T-helper 1 cell treated with Interleukin-12 subunit alpha and Interleukin-12 subunit beta and Interleukin-4 antibody, amounts not matched to agents 30 μg/mL and 1 μg/mL, for 36 hours (primary cell): ENCODE measurements at regions not wholly inside any gene's neighbourhood (a gene's known extent, or its start where the extent isn't known, plus 50 kb on each side); places are given as distances from the start of the nearest gene placed in this dataset.

Experiments
- H3K27ac Mint-ChIP-seq: one replicate; pipeline ENCODE4 v1.8.0; 2021; ENCODE audit warnings: mild to moderate bottlenecking, mixed read lengths
- H3K27me3 Mint-ChIP-seq: one replicate; pipeline ENCODE4 v1.8.0; 2021; ENCODE audit warnings: low read depth, mixed read lengths
- H3K36me3 Mint-ChIP-seq: one replicate; pipeline ENCODE4 v1.8.0; 2021; ENCODE audit warnings: low read depth, mixed read lengths
- H3K4me1 Mint-ChIP-seq: one replicate; pipeline ENCODE4 v1.8.0; 2021; ENCODE audit warnings: low read depth, mixed read lengths
- H3K4me3 Mint-ChIP-seq: one replicate; pipeline ENCODE4 v1.8.0; 2021; ENCODE audit warnings: mild to moderate bottlenecking, moderate library complexity, mixed read lengths
- H3K9me3 Mint-ChIP-seq: one replicate; pipeline ENCODE4 v1.8.0; 2021; ENCODE audit warnings: mixed read lengths

DNA sequence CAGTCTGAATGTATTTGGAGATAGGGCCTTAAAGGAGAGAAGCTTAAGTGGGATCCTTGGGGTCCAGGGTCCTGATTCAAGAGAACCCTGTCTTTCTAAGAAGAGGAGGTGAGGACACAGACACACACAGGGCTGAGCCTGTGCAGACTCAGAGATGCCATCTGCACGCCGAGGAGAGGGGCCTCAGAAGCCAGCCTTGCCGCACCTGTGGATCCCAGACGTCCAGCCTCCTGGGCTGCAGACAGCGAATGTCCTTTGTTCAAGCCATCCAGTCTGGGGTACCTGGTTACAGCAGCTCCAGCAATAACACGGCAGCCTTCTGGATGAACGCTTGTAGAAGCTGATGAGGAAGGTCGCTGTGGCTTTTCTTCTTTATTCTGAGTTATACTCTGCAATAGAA is 1086.1 kb downstream of the BRD1 start:
- Mint-ChIP-seq H3K9me3 (no peaks in the 10 kb centered on the region), H3K4me1 (no peaks in the 10 kb centered on the region), H3K27ac (no peak overlapping the region), H3K27me3 (no peaks in the 10 kb centered on the region), H3K4me3 (no peak overlapping the region), H3K36me3 (no peaks in the 10 kb centered on the region)

DNA sequence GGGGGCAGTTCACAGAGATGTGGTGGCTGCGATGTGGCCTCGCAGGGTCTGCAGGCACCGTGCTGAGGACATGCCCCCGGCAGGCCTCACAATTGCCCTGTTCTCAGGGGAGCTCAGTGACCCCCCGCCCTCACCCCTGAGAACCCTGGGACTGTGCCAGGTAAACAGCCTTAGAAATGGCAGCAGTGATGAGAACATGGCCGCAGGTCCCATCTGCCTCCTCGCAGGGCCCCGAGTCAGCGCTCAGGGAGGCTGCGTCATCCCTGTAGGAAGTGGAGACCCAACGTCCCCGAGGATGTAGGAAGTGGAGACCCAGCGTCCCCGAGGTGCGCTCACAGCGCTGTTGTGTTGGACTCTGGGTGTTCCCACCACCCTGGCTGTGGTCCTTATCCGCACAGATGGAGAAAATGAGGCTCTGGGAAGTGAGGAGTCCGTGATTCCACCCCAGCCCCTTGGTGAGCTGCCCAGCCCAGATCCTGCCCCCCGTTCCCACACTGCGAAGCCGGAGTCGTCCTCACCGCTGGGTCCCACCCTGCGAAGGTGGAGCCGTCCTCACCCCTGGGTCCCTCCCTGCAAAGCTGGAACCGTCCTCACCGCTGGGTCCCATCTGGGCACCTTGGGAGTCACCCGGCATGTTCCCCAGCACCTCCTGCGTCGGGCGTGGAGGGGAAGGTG is 1086.8 kb downstream of the BRD1 start:
- Mint-ChIP-seq H3K27ac (no peak overlapping the region), H3K27me3 (no peaks in the 10 kb centered on the region), H3K4me1 (no peaks in the 10 kb centered on the region), H3K9me3 (no peaks in the 10 kb centered on the region), H3K4me3 (no peak overlapping the region), H3K36me3 (no peaks in the 10 kb centered on the region)

DNA sequence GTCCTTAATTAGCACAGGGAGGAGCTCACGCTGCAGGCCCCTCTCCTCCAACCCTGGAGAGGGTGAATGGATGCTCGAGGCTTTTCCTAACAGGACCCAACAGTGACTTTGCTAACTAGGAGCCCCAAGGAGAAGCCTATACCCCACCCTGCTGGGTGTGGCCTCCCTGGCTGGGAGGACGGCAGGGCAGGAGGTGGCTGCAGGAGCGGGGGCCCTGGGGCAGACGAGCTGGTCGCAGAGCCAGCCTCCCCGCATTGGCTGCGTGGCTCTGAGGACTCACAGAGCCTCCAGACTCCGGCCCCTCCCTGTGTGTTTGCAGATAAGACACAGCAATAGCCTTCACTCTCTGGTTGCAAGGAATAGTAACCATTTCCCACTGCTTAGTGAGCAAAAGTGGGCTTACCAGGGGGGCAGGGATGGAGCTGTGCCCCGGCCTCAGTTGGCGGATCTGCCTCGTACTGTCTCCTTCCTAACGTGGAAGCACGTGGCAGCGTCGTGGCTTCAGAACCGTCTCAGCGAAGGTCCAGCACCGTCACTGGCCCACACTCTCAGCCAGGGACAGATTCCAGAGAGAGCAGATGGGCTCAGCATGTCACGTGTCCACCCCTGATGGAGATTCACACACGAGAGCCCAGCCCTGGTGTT is 1087.5 kb downstream of the BRD1 start:
- Mint-ChIP-seq H3K9me3 (no peaks in the 10 kb centered on the region), H3K36me3 (no peaks in the 10 kb centered on the region), H3K27me3 (no peaks in the 10 kb centered on the region), H3K4me1 (no peaks in the 10 kb centered on the region), H3K27ac (no peak overlapping the region), H3K4me3 (no peak overlapping the region)

DNA sequence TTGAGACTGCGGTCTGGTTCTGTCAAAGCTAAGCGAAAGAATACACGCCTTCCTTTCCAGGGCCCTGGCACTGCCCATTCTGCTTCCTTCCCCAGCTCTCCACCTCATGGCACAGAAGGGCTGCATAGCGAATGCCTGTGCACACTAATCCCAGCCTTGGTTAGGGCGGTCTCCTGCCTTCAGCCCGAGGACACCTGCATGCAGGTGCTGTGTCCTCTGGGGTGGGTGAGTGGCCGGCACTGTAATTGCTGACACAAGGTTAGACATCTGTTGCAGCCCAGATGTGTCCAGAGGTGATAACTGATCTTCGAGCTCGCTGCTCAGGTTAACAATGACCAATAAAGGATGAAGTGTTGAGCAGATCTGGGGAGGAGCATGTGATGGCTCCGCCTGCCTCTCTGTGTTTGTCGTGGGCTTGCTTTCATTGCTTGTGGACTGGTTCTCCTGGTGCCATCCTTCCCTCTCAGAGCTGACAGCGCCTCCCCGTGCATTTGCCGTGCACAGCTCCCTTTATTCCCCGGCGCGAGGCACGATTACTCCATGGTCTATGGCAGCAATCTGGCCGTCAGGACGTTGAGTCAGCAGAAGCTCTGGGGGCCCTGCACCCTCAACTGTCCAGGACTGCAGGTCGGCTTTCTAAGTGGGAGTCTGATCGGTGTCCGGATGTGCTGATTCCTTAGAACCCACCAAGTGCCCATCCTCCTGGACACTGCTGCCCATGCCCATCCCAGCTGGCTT is 1088.2 kb downstream of the BRD1 start:
- H3K27ac Mint-ChIP-seq, result no peak overlapping the region
- H3K4me1 Mint-ChIP-seq, result no peaks in the 10 kb centered on the region
- no peaks in the 10 kb centered on the region for H3K36me3 Mint-ChIP-seq
- H3K9me3 Mint-ChIP-seq, result no peaks in the 10 kb centered on the region
- H3K27me3 Mint-ChIP-seq, result no peaks in the 10 kb centered on the region
- no peak overlapping the region for H3K4me3 Mint-ChIP-seq

DNA sequence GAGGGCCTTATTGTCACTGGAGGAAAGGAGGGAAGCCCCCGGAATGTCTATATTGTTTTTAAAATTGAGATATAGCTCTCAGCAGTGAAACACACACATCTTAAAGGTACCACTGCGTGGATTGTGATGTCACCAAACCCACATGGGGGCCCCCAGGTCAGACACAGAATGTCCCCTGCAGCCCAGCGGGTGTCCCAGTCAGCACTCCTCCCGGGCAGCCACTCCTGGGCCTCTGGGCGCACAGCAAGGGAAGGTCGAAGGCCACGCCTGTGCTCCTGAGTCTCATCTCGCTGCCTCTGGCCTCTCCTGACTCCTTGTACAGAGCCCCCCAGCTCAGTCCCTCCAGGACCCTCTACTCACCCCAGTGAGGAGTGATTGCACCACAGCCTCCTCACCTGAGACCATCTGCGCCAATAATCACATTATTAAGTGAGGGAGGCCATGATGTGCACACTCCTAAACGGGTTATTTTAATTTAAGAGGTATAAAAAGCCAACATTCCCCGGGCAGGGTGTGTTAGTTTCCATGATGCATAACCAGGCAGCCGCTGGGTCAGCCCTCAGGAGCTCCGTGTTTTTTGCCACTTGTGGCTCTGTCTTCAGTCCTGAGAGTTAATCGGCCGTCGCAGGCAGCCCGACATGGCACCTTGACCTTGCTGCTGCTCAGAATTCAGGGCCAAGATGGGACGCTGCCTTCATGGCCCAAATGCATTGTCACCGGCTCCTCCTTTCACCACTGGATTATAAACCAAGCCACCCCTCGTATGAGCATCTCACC is 1089.3 kb downstream of the BRD1 start:
- H3K9me3 Mint-ChIP-seq, result no peaks in the 10 kb centered on the region
- no peak overlapping the region for H3K4me3 Mint-ChIP-seq
- H3K36me3 Mint-ChIP-seq, result no peaks in the 10 kb centered on the region
- H3K4me1 Mint-ChIP-seq, result no peaks in the 10 kb centered on the region
- no peaks in the 10 kb centered on the region for H3K27me3 Mint-ChIP-seq
- no peak overlapping the region for H3K27ac Mint-ChIP-seq

DNA sequence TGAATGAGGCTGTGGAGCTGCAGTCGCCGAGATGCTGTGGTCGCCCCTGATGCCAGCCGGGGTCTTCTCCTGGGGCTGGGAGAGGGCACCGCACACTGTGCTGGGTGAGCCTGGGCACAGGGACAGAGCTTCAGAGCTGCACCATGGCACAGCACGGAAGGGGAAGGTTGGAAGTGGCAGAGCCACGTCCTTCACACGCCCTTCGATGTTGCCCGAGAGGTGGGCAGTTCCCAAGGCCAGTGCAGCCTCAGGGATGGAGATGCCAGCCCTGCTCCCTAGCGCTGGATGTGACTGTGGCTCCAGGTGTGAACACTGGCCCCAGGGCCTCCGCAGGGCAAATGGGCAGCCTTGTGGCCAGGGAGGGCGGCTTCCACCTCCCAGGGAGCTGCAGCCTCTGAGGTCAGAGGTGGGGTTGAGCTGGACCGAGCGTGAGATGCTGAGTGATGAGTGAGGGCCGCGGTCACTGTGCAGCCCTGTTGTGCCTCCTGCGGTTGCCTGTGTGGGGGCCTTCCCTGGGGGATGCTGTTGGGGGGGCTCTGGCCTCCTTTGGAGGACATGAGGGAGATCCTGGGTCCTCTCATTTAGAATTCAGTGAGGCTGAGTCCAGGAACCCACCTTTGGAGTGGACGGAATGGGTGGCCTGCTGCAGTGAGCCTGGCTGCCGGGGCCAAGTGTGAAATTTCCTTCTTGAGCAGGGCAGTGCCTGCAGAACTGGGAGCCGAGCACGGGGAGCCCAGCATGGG is 1090.0 kb downstream of the BRD1 start:
- Mint-ChIP-seq H3K4me1 (no peaks in the 10 kb centered on the region), H3K4me3 (no peak overlapping the region), H3K9me3 (no peaks in the 10 kb centered on the region), H3K36me3 (no peaks in the 10 kb centered on the region), H3K27me3 (no peaks in the 10 kb centered on the region), H3K27ac (no peak overlapping the region)

DNA sequence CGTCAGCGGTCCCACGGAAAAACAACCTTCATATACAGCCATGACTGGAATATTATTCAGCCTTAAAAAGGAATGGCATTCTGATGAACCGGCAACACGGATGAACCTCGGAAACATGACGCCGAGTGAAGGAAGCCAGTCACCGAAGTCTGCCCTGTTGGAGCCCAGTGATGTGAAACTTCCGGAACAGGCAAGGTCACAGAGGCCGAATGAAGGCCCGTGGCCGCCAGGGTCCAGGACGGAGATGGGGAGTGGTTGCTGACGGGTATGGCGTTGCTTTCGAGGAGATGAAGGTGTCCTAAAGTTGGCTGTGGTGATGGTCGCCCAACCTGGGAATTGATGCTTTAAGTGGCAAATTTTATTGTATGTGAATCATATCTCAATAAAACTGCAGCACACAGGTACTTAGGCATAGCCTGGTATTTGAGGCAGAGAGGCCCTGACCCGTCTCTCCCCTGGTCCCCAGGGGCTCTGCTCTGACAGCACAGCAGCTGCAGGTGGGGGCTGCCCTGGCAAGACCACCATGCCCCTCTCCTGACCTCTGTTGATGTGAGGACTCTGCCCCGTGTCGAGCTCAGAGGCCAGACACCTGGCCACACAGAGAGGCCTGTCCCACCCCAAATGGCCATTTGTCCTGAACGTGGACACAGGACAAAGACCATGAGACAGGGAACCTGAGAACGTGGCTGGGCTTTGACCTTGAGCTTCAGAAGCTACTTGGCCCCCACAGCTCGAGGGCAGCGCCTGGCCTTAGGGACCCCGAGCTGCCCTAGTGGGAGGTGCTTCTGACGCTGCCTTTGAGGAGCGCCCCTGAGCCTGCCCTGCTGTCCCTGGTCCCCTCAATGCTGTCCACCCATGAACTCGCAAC is 1090.8 kb downstream of the BRD1 start:
- H3K9me3 Mint-ChIP-seq, result no peaks in the 10 kb centered on the region
- no peak overlapping the region for H3K4me3 Mint-ChIP-seq
- no peak overlapping the region for H3K27ac Mint-ChIP-seq
- no peaks in the 10 kb centered on the region for H3K4me1 Mint-ChIP-seq
- H3K27me3 Mint-ChIP-seq, result no peaks in the 10 kb centered on the region
- no peaks in the 10 kb centered on the region for H3K36me3 Mint-ChIP-seq

DNA sequence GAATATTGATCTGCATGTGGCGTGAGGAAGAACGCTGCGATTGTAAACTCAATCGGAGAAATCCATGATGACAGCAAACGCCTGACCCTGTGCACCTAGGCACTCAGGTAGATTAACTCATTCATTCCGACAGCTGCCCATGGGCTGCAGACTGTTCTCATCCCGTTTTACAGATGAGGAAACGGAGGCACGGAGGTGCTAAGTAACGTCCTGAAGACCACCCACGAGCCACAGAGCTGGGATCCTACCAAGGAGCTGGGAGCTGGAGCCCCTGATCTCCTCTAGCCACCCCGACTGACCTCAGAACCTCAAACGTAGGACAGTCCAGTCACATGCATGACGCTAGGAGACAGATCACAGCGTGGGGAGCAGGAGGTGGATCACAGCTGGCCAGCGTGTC is 1092.7 kb downstream of the BRD1 start:
- Mint-ChIP-seq H3K4me1 (no peaks in the 10 kb centered on the region), H3K9me3 (no peaks in the 10 kb centered on the region), H3K27me3 (no peaks in the 10 kb centered on the region), H3K27ac (no peak overlapping the region), H3K4me3 (no peak overlapping the region), H3K36me3 (no peaks in the 10 kb centered on the region)

DNA sequence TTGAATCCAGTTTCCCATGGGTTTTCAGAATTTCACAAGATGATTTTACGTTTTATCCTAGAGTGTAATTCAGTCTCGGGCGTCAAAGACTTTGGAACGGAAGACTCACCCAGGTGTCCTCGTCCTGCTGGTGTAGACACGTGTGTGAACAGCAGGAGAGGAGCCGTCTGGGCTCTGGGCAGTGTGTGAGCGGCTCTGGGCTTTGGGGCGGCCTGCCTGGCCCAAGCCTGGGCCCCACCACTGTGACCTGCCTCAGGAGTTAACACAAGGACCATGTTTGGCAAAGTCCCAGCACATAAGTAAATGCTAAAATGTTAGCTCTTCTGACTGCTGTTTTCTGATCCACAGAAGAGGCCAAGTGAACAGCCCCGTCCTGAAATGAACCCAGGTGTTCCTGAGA is 1093.3 kb downstream of the BRD1 start:
- no peak overlapping the region for H3K27ac Mint-ChIP-seq
- H3K4me3 Mint-ChIP-seq, result no peak overlapping the region
- H3K9me3 Mint-ChIP-seq, result no peaks in the 10 kb centered on the region
- H3K27me3 Mint-ChIP-seq, result no peaks in the 10 kb centered on the region
- no peaks in the 10 kb centered on the region for H3K4me1 Mint-ChIP-seq
- H3K36me3 Mint-ChIP-seq, result no peaks in the 10 kb centered on the region

DNA sequence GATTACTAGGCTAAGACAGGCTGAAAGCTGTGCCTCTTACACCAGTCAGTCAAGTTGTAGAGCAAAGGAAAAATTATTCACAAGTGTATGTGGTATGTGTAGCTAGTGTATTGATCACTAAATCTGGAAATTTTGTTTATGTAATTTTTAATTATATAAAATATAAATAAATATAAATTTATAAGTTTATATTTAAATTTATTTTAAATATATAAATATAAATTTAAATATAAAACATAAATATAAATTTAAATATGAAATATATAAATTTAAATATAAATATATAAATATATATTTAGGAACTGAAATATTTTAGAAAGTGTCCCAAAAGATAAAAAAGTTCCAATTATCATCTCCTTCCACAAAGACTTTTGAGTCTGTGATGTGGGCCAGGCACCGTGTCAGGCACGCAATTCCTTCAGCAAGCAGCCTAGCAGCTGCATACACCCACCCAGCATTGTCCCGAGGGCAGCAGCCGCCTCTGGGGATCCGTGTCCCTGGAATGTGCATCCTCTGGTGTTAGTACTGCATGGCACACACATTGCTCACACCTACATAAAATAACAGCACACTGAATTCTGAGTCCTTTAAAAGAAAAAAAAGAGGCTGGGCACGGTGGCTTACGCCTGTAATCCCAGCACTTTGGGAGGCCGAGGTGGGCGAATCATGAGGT is 1098.0 kb downstream of the BRD1 start:
- H3K4me1 Mint-ChIP-seq, result no peaks in the 10 kb centered on the region
- H3K4me3 Mint-ChIP-seq, result no peak overlapping the region
- H3K36me3 Mint-ChIP-seq, result no peaks in the 10 kb centered on the region
- no peak overlapping the region for H3K27ac Mint-ChIP-seq
- no peaks in the 10 kb centered on the region for H3K27me3 Mint-ChIP-seq
- H3K9me3 Mint-ChIP-seq, result peaks cover 16% of the 10 kb centered on the region

DNA sequence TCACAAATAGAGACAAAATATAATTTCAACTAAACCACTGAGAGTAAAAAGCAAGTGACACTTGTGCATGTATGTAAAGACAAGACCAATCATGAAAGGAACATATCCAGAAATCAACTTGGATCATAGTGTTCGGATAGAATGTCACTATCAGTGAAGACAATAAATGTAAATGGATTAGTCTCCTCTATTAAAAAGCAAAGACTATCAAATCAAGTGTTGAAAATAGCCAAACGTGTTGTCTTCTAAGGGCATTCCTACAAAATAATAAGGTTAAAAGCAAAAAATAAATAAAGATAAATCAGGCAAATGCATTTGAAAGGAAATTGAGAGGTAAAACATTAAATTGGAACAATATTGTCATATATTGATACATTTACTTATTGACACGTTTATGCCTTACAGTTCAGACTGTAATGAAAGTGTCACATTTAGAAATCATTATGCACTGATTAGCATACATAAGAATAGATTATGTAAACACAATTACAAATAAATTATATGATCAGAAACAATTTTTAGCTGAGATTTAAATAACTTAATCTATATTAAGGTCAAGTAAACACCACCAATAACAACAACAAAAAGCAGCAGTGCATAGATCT is 1100.1 kb downstream of the BRD1 start:
- no peaks in the 10 kb centered on the region for H3K27me3 Mint-ChIP-seq
- no peaks in the 10 kb centered on the region for H3K36me3 Mint-ChIP-seq
- no peaks in the 10 kb centered on the region for H3K4me1 Mint-ChIP-seq
- H3K4me3 Mint-ChIP-seq, result no peak overlapping the region
- H3K27ac Mint-ChIP-seq, result no peak overlapping the region
- H3K9me3 Mint-ChIP-seq, result peaks cover 16% of the 10 kb centered on the region

DNA sequence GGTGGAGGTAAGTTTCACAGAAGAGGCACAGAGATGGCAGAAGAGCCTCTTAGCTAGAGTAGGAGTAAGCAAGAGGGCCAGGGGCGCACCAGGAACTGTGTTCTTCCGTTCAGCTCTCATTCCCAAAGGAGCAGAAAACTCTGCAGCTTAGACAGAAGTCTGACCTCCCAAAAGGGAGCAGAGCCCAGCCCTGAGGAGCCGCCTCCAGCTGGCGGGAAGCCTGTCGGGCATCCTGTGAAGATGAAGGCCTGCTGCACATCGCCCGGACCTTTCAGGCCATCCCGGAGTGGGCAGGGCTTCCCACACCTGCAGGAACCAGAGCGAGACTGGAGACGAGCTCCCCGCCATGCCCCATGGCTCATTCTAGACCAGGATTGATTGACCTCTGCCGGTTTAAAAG is 1102.8 kb downstream of the BRD1 start:
- Mint-ChIP-seq H3K4me1 (no peaks in the 10 kb centered on the region), H3K27ac (no peak overlapping the region), H3K9me3 (peaks cover 16% of the 10 kb centered on the region), H3K36me3 (no peaks in the 10 kb centered on the region), H3K4me3 (no peak overlapping the region), H3K27me3 (no peaks in the 10 kb centered on the region)

DNA sequence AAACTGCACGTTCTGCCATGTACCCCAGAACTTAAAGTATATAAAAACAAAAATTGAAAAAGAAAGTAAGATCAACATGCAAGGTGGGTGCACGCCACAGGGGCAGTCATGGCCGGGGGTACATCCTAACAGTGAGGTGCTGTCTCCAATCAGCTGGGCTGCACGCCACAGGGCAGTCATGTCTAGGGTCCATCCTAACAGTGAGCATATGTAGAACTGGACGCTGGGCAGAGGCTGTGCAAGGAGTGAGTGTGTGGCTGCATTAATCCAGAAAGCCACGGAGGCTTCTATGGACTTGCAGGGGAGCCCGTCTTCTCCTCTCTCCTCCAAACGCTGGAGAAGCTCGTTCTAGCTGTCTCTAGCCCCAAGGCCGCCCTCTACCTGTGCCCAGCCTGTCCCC is 1105.0 kb downstream of the BRD1 start:
- H3K27ac Mint-ChIP-seq, result no peak overlapping the region
- no peaks in the 10 kb centered on the region for H3K4me1 Mint-ChIP-seq
- H3K4me3 Mint-ChIP-seq, result no peak overlapping the region
- H3K27me3 Mint-ChIP-seq, result no peaks in the 10 kb centered on the region
- no peaks in the 10 kb centered on the region for H3K36me3 Mint-ChIP-seq
- H3K9me3 Mint-ChIP-seq, result peaks cover 15% of the 10 kb centered on the region
